GM19455 (cell line): ENCODE measurements at regions not wholly inside any gene's neighbourhood (a gene's known extent, or its start where the extent isn't known, plus 50 kb on each side); places are given as distances from the start of the nearest gene placed in this dataset.

Experiments used
- ATAC-seq: cut with Tn5 transposase; IDR thresholded peaks from one replicate; pipeline ENCODE4 v1.9.1; 2021; ENCODE audit not compliant: unreplicated experiment

DNA sequence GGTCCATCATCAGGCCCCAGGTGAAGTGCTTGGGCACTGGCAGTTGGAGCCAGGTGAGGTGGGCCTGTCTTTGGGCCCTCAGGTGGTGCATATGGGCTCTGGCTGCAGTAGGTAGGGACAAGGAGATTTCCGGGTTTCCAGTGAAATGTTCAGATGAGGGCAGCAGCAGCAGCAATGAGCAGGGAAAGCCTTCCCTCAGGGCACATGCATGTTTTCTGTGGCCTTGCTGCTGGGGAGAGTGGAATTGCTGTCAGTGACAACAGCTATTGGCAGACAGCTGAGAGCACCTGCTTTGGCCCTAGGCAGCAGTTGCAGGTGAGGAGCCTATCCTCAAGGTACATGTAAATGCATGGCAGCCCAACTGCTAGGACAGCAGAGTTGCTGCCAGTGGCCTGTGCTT, 58.9 kb upstream of the QRFPR start:
- ATAC-seq: no peak
